Activated CD8-positive, alpha-beta memory T cell treated with anti-CD3 and anti-CD28 coated beads for 4 hours (primary cell): ENCODE measurements at regions not wholly inside any gene's neighbourhood (a gene's known extent, or its start where the extent isn't known, plus 50 kb on each side); places are given as distances from the start of the nearest gene placed in this dataset.
"Not testable (repeated sequence)": the region's sequence is repeated elsewhere in the genome, so short reads cannot be mapped to it uniquely, and the experiment has no call there.

Source experiments
- DNase-seq, 2 donors: peaks; one replicate each; pipeline ENCODE4 v3.0.0-alpha.2; 2020; ENCODE audit warnings: low read depth in 2 of 2

- DNase-seq: no peak
These were observed 154.0 kb downstream of the REEP3 start for GRCh38 chr10:63675171-63675570.

- DNase-seq: no peak
These were observed 155.8 kb downstream of the REEP3 start for GRCh38 chr10:63677001-63677400.

GRCh38 chr10:63680545-63680944, 159.3 kb downstream of the REEP3 start:
- DNase-seq: not testable (repeated sequence)

- DNase-seq: no peak
These were observed 160.9 kb downstream of the REEP3 start for GRCh38 chr10:63681993-63682697.

- DNase-seq: not testable (repeated sequence)
These were observed 161.5 kb downstream of the REEP3 start for GRCh38 chr10:63682698-63683052.

- no peak for DNase-seq
These were observed 162.0 kb downstream of the REEP3 start for GRCh38 chr10:63683223-63683622.

GRCh38 chr10:63683686-63684085, 162.5 kb downstream of the REEP3 start:
- no peak for DNase-seq

GRCh38 chr10:63684257-63684936, 163.2 kb downstream of the REEP3 start:
- no peak for DNase-seq

GRCh38 chr10:63689768-63690167, 168.6 kb downstream of the REEP3 start:
- no peak for DNase-seq

- DNase-seq: no peak
These were observed 171.2 kb downstream of the REEP3 start for GRCh38 chr10:63692220-63692896.

- not testable (repeated sequence) for DNase-seq
These were observed 171.8 kb downstream of the REEP3 start for GRCh38 chr10:63693021-63693420.

- DNase-seq: no peak
These were observed 175.0 kb downstream of the REEP3 start for GRCh38 chr10:63696205-63696604.

- no peak for DNase-seq
These were observed 177.0 kb downstream of the REEP3 start for GRCh38 chr10:63697956-63698786.

GRCh38 chr10:63698787-63699150, 177.6 kb downstream of the REEP3 start:
- no peak for DNase-seq

- DNase-seq: no peak
These were observed 178.8 kb downstream of the REEP3 start for GRCh38 chr10:63699785-63700613.

- no peak for DNase-seq
These were observed 179.5 kb downstream of the REEP3 start for GRCh38 chr10:63700631-63701156.

- DNase-seq: no peak
These were observed 180.9 kb downstream of the REEP3 start for GRCh38 chr10:63702092-63702491.

GRCh38 chr10:63703113-63703670, 182.0 kb downstream of the REEP3 start:
- DNase-seq: no peak

- no peak for DNase-seq
These were observed 182.6 kb downstream of the REEP3 start for GRCh38 chr10:63703740-63704345.

- DNase-seq: no peak
These were observed 186.2 kb downstream of the REEP3 start for GRCh38 chr10:63707254-63707910.
